ENCODE measurements at regions not wholly inside any gene's neighbourhood (a gene's known extent, or its start where the extent isn't known, plus 50 kb on each side); places are given as distances from the start of the nearest gene placed in this dataset.

DNA sequence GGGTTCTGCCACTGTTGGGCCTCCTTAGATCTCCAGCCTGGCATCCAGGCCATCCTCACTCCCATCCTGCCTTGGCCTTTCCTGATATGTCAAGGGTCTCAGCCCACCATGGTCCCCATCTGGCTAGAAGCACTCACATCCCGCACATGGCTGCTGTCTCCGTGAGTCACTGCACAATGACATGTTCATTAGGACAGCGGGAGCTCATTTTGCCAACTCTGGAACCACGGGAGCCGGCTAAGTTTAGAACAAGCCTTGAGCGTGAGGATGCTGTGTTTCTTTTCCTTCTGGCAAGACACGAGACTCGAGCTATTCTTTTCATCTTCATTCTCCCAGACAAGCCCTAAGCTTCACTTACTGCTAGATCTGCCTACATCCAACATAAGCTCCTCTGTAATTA lies 65.7 kb upstream of the KSR1 start:
- TF ChIP-seq, protein P1, sequence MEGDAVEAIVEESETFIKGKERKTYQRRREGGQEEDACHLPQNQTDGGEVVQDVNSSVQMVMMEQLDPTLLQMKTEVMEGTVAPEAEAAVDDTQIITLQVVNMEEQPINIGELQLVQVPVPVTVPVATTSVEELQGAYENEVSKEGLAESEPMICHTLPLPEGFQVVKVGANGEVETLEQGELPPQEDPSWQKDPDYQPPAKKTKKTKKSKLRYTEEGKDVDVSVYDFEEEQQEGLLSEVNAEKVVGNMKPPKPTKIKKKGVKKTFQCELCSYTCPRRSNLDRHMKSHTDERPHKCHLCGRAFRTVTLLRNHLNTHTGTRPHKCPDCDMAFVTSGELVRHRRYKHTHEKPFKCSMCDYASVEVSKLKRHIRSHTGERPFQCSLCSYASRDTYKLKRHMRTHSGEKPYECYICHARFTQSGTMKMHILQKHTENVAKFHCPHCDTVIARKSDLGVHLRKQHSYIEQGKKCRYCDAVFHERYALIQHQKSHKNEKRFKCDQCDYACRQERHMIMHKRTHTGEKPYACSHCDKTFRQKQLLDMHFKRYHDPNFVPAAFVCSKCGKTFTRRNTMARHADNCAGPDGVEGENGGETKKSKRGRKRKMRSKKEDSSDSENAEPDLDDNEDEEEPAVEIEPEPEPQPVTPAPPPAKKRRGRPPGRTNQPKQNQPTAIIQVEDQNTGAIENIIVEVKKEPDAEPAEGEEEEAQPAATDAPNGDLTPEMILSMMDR (IDR thresholded peaks at IDR 0.05), result no peak
- no peak for TF ChIP-seq POLR2A (IDR thresholded peaks at IDR 0.05)
- TF ChIP-seq POLR2AphosphoS5 (IDR thresholded peaks at IDR 0.05), result no peak
